Neural progenitor cell (in vitro differentiated cells): ENCODE measurements at regions not wholly inside any gene's neighbourhood (a gene's known extent, or its start where the extent isn't known, plus 50 kb on each side); places are given as distances from the start of the nearest gene placed in this dataset.

Experiments
- DNase-seq: peaks from one replicate; pipeline ENCODE4 v3.0.0-alpha.2; 2016; ENCODE audit warnings: low spot score
- H2AFZ ChIP-seq: fragments of 200-600 bp; sonication (generic); replicated peaks from 2 replicates; pipeline ENCODE4 v1.6.1; 2016; ENCODE audit warnings: antibody characterized with exemption
- H3F3A ChIP-seq: fragments of 200-600 bp; sonication (generic); 2 replicates; pipeline ENCODE4 v1.6.1; 2016; ENCODE audit warnings: antibody characterized with exemption, low read depth
- H3K27ac ChIP-seq: fragments of 200-600 bp; sonication (generic); 2 replicates; pipeline ENCODE4 v1.5.1; 2016; ENCODE audit warnings: mild to moderate bottlenecking
- H3K27me3 ChIP-seq: fragments of 200-600 bp; sonication (generic); 2 replicates; pipeline ENCODE4 v1.6.1; 2016; ENCODE audit warnings: mild to moderate bottlenecking, moderate library complexity
- H3K36me3 ChIP-seq: fragments of 200-600 bp; sonication (generic); 2 replicates; pipeline ENCODE4 v1.5.1; 2016
- H3K4me1 ChIP-seq: fragments of 200-600 bp; sonication (generic); 2 replicates; pipeline ENCODE4 v1.6.1; 2016; ENCODE audit warnings: mixed run types
- H3K4me2 ChIP-seq: fragments of 200-600 bp; sonication (generic); 2 replicates; pipeline ENCODE4 v1.6.1; 2016
- H3K4me3 ChIP-seq: fragments of 200-600 bp; sonication (generic); 2 replicates; pipeline ENCODE4 v1.5.1; 2016
- H3K79me2 ChIP-seq: fragments of 200-600 bp; sonication (generic); 2 replicates; pipeline ENCODE4 v1.6.1; 2016; ENCODE audit warnings: low read depth
- H3K9ac ChIP-seq: fragments of 200-600 bp; sonication (generic); 2 replicates; pipeline ENCODE4 v1.6.1; 2016
- H3K9me3 ChIP-seq: fragments of 200-600 bp; sonication (generic); 2 replicates; pipeline ENCODE4 v1.5.1; 2016; ENCODE audit warnings: low read depth
- H4K20me1 ChIP-seq: fragments of 200-600 bp; sonication (generic); 2 replicates; pipeline ENCODE4 v1.6.1; 2016; ENCODE audit warnings: low read depth
- H3K27ac Mint-ChIP-seq: 3 replicates; pipeline ENCODE4 v1.8.0; 2021; ENCODE audit warnings: mixed read lengths
- H3K27me3 Mint-ChIP-seq: 2 replicates; pipeline ENCODE4 v1.8.0; 2022; ENCODE audit warnings: low read depth, mild to moderate bottlenecking, inconsistent platforms, moderate library complexity, mixed read lengths; ENCODE audit not compliant: insufficient read depth
- H3K36me3 Mint-ChIP-seq: 3 replicates; pipeline ENCODE4 v1.8.0; 2021; ENCODE audit warnings: mixed read lengths
- H3K4me1 Mint-ChIP-seq: 3 replicates; pipeline ENCODE4 v1.8.0; 2021; ENCODE audit warnings: mixed read lengths
- H3K4me3 Mint-ChIP-seq: 3 replicates; pipeline ENCODE4 v1.8.0; 2021; ENCODE audit warnings: mild to moderate bottlenecking, moderate library complexity, mixed read lengths
- H3K9me3 Mint-ChIP-seq: 3 replicates; pipeline ENCODE4 v1.8.0; 2020; ENCODE audit warnings: mixed read lengths
- EZH2 ChIP-seq: fragments of 200-600 bp; sonication (generic); IDR thresholded peaks from 2 replicates; pipeline ENCODE4 v1.6.1; 2017; ENCODE audit warnings: antibody characterized with exemption, mild to moderate bottlenecking, moderate library complexity
- EZH2phosphoT487 ChIP-seq: fragments of 200-600 bp; sonication (generic); IDR thresholded peaks from 2 replicates; pipeline ENCODE4 v1.6.1; 2017; ENCODE audit warnings: antibody characterized with exemption
- TF ChIP-seq, protein P1 (sequence below): fragments of 200-600 bp; sonication (generic); IDR thresholded peaks from 2 replicates; pipeline ENCODE4 v1.5.1; 2017; ENCODE audit warnings: antibody characterized with exemption, mild to moderate bottlenecking

DNA sequence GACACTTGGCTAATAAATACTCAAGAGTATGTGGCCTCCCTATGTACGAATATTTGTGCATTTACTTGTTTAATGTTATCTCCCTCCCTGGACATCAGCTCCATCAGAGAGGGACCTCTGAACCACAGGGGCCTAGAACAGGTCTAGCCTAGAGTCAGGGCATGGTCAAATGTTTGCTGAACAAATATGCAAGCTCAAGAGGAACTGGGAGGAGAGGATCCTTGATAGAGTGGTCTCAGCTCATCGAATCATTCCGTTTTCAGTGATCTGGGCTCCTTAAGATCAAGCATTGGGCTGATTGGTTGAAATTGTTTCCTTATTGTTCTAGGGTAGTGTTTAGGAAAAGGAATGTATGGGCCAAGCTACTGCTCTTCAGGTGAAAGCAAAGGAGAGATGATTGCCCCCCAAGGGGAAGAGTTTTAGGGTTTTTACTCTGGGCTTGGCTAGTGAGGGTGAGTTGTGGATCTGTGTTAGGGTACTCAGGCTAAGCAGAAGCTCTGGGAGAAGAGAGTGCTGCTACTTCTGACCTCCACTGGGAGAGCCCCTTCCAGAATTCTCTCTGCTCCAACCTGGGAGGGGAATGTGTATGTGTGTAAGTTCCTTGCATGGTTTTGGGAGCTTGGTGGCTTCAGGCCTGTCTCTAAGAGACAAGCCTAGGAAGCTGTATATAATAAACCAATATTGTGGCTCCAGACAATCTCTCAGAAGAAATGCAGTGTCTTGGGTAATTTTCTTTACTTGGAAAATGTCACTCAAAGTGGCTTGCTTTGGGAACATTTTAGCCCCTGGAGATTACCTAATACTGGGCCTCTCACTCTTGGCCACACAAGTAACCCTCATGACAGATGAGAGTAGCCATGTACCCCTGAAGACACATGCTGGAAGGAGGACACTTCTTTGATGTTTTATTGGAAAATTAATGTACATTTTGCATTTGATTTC is 110.0 kb downstream of the EMX2 start:
- no peaks in the 10 kb centered on the region for H3K27me3 ChIP-seq
- H2AFZ ChIP-seq, result no peak overlapping the region
- H3K36me3 ChIP-seq, result no peaks in the 10 kb centered on the region
- no peaks in the 10 kb centered on the region for H3K4me1 Mint-ChIP-seq
- H3K4me3 ChIP-seq, result no peak overlapping the region
- H3K9ac ChIP-seq, result no peak overlapping the region
- H3K9me3 Mint-ChIP-seq, result peaks cover 24% of the 10 kb centered on the region
- no peak overlapping the region for H3K4me3 Mint-ChIP-seq
- H3K27ac ChIP-seq, result no peak overlapping the region
- no peaks in the 10 kb centered on the region for H3K9me3 ChIP-seq
- TF ChIP-seq EZH2 (no peak), EZH2phosphoT487 (no peak)
- TF ChIP-seq, protein P1, sequence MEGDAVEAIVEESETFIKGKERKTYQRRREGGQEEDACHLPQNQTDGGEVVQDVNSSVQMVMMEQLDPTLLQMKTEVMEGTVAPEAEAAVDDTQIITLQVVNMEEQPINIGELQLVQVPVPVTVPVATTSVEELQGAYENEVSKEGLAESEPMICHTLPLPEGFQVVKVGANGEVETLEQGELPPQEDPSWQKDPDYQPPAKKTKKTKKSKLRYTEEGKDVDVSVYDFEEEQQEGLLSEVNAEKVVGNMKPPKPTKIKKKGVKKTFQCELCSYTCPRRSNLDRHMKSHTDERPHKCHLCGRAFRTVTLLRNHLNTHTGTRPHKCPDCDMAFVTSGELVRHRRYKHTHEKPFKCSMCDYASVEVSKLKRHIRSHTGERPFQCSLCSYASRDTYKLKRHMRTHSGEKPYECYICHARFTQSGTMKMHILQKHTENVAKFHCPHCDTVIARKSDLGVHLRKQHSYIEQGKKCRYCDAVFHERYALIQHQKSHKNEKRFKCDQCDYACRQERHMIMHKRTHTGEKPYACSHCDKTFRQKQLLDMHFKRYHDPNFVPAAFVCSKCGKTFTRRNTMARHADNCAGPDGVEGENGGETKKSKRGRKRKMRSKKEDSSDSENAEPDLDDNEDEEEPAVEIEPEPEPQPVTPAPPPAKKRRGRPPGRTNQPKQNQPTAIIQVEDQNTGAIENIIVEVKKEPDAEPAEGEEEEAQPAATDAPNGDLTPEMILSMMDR, result no peak
- H3K36me3 Mint-ChIP-seq, result no peaks in the 10 kb centered on the region
- no peak overlapping the region for H3K27ac Mint-ChIP-seq
- no peaks in the 10 kb centered on the region for H4K20me1 ChIP-seq
- H3K4me1 ChIP-seq, result no peaks in the 10 kb centered on the region
- no peaks in the 10 kb centered on the region for H3K79me2 ChIP-seq
- peaks cover 2% of the 10 kb centered on the region for H3K27me3 Mint-ChIP-seq
- H3K4me2 ChIP-seq, result no peak overlapping the region
- DNase-seq, result no peak
- H3F3A ChIP-seq, result no peaks in the 10 kb centered on the region

DNA sequence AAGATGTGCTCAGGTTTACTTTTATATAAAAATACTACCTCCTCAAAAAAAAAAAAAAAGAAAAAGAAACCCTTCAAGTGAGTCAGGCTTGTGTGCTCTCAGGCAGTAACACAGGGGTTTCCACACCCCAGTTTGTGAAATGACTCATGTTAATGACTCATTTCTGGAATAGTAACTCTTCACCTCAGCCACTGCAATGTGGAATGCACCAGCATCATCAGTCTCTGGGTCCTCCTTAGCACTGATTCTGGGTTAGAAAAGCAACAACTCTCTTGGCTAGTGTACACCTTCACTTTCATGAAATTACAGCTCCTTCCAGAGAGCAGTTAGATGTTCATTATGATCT is 110.6 kb downstream of the EMX2 start:
- no peaks in the 10 kb centered on the region for H3K9me3 ChIP-seq
- no peaks in the 10 kb centered on the region for H3K4me1 Mint-ChIP-seq

DNA sequence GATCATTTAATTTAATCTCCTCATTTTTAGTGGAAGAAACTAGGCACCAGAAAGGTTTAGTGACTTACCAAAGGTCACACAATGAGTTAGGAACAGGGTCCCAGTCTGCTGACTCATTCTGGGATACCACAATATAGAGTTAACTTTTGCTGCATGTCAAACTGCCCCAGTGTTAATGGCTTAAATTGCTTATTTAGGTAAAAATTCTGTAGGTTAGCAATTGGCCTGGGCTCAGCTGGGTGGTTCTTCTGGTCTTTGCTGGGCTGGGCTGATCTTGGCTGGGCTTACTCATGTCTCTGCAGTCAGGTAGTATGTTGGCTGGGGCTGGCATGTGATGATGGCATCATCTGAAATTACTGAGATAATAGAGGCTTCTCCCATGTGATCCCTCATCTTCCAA is 111.6 kb downstream of the EMX2 start:
- Histone ChIP-seq H3K4me2 (no peak overlapping the region), H3K9me3 (no peaks in the 10 kb centered on the region), H3K79me2 (no peaks in the 10 kb centered on the region), H4K20me1 (no peaks in the 10 kb centered on the region), H3K27ac (no peak overlapping the region), H3K36me3 (no peaks in the 10 kb centered on the region), H3F3A (no peaks in the 10 kb centered on the region), H3K9ac (no peak overlapping the region), H3K4me1 (no peaks in the 10 kb centered on the region), H3K4me3 (no peak overlapping the region), H2AFZ (no peak overlapping the region), H3K27me3 (no peaks in the 10 kb centered on the region)
- Mint-ChIP-seq H3K4me3 (no peak overlapping the region), H3K9me3 (peaks cover 24% of the 10 kb centered on the region), H3K36me3 (no peaks in the 10 kb centered on the region), H3K27ac (no peak overlapping the region), H3K4me1 (no peaks in the 10 kb centered on the region), H3K27me3 (peaks cover 2% of the 10 kb centered on the region)
- TF ChIP-seq, protein P1, result no peak
- TF ChIP-seq EZH2, result no peak
- no peak for TF ChIP-seq EZH2phosphoT487
- no peak for DNase-seq

More for the DNA sequence above, 110.6 kb downstream of the EMX2 start:
- H3K9ac ChIP-seq, result no peak overlapping the region
- no peaks in the 10 kb centered on the region for H3K36me3 Mint-ChIP-seq
- no peaks in the 10 kb centered on the region for H3K36me3 ChIP-seq
- no peak overlapping the region for H2AFZ ChIP-seq
- TF ChIP-seq EZH2phosphoT487 (no peak), EZH2 (no peak)
- TF ChIP-seq, protein P1, result no peak
- H3K27ac Mint-ChIP-seq, result no peak overlapping the region
- no peak for DNase-seq
- no peak overlapping the region for H3K4me2 ChIP-seq
- no peak overlapping the region for H3K27ac ChIP-seq
- H3K4me3 Mint-ChIP-seq, result no peak overlapping the region
- H3K4me1 ChIP-seq, result no peaks in the 10 kb centered on the region
- no peak overlapping the region for H3K4me3 ChIP-seq
- no peaks in the 10 kb centered on the region for H3K27me3 ChIP-seq
- no peaks in the 10 kb centered on the region for H3F3A ChIP-seq
- H3K79me2 ChIP-seq, result no peaks in the 10 kb centered on the region
- H3K27me3 Mint-ChIP-seq, result peaks cover 2% of the 10 kb centered on the region
- H4K20me1 ChIP-seq, result no peaks in the 10 kb centered on the region
- peaks cover 24% of the 10 kb centered on the region for H3K9me3 Mint-ChIP-seq
